NOMO-1 treated with dmso at 0.1 percent for 144 hours (cell line): ENCODE measurements at regions not wholly inside any gene's neighbourhood (a gene's known extent, or its start where the extent isn't known, plus 50 kb on each side); places are given as distances from the start of the nearest gene placed in this dataset.

ENCODE experiments used
- DNase-seq: peaks from one replicate; lab custom pipeline; 2025; ENCODE audit not compliant: unreplicated experiment; lab: John Stamatoyannopoulos, UW

DNA sequence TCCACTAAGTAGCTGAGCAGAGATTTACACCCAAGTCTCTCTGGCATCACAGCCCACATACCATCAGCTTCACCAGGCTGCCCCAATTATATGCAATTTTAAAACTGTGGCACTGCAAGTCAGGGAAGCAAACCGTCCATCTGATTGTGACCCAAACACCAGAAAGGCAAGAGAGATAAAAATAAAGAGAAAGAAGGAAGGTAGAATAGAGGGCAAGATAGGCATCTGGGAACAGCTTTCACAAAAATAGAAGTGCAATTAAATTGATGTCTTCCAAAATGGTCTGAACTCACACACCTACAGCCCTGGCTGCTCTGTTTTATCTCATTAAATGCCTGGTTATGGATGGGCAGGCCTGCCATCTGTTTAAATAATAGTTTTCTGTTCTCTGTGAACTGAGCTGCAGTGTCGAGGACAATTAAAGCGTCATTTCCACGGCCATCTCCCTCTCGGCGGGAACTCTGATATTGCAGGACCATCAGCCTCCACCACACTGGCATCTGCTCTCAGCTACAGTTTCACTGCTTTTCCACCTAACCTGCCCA lies 509.1 kb downstream of the INHBA start:
- DNase-seq, result no peak

DNA sequence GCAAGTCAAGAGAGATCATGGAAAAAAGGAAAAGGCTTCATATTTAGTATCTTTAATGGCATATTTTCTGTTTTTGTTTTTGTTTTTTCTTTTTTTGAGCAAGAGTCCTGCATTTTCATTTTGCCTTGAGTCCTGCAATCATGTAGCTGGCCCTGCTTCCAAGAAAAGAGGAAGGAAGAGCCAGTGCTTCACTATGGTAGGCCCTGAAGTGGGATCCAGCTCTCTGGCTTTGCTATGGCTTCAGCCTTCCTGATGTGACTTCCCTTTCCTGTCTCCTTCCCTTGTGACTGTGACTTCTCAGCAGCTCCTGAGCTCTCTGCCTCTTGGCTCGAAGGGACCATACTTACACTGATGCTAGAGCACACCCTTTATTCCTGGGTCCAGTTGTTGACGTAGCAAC lies 512.3 kb downstream of the INHBA start:
- DNase-seq, result no peak

DNA sequence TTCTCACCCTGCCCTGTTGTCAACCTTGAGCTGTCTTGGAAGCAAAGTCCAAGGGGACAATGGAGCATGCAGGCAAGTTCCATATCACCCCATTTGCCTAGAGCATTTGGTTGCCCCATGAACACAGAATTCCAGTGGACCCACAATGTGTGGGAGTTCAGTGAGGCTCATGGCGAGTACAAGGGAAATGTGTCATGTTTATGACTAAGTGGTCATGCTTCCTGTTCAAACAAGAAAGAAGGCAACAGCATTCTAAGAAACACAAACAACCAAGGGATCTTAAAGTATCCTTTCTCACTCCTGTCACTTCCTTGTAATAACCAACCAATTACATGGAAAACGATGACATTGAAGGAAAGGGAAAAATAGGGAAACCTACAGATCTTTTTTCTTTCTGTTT lies 513.0 kb downstream of the INHBA start:
- DNase-seq, result no peak

DNA sequence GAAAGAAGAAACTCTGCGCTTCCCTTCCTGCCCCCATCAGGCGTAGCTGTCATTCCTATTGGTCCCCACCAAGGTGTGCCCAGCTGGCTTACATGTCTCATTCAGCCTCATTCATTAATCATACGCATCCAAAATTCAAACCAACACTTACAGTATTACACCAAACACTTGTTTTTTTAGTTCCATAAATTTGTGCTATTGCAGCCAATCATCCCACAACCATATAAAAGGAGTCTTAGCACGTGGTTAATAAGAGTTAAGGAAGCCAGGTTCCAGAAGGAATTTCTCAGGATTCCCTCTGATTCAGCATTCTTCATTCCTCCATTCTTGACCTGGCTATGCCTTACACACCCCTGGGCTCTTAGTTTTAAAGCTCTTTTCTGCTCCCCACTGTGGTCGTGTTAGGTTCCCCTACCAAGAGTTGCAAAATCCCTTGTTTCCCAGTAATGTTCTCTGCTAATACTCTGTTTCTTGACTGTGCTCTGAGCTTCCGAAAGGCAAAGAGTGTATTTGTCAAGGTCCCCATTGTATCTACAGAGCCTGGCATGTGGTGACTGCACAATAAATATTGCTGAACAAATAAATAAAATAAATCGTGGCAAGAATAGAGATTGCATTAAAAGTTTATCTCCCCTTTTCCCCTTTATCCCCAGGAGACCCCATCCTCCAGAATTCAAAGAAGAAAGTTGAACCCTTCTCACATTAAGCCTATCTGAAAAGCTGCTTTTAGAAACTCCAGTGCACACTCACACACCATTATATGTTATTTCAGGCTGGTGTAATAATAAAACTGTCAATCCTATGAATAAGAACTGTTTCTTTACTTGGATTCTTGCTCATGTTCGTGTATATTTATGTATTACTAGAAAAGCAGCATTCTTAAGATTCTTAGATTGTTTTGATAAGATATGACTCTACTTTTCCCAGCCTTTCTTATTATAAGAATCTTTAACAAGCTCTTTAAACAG lies 514.4 kb downstream of the INHBA start:
- no peak for DNase-seq

DNA sequence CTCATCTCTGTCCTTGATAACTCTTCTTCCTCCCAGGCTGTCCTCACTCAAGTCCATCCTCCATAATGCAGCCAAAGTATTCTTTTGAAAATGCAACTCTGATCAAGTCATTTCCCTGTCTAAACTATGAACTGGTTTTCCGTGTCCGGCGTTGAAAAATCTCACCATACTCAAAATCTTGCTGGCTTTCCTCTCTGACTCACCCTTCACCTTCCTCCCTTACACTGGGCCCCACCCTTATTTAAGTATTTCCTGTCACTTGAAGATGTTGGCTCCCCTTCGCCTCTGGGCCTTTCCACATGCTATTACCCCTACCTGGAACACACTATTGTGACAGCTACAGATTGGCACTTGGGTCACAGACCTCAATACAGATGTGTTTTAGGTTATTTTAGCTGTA lies 515.6 kb downstream of the INHBA start:
- no peak for DNase-seq

DNA sequence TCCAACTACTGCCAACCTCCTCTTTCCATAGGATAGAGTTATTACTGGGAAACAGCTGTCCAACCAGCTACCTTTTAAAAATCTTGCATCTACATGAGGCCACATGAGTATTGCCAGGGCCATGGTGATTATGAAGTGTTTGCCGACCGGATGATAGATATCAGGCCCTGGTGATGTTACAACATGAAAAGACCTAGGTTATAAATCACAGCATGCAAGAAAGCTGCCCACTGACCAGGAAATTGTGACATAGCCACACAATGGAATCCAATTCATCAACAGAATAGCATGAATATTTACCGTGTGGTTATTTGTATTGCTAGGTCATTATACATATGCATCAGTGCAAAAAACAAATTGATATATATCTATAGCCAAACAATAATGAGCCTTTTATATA lies 517.0 kb downstream of the INHBA start:
- no peak for DNase-seq

DNA sequence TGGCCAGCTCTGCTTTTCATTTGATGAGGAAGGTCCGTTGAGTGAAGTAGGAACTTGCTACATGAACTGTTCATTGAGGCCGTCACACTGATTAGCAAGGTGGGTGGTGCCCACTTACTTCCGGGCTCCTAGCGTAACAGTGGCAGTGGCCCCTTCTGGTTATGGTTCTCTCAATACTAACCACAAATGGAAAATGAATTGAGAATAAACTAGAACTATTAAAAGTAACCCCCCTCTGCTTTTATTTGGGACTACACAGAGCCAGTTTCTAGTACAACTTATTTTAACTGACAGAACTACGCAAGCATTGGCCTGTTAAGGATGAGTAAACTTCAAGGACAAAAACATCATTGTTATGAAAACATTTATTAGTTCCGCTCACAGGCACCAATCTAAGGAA lies 519.1 kb downstream of the INHBA start:
- DNase-seq, result no peak

DNA sequence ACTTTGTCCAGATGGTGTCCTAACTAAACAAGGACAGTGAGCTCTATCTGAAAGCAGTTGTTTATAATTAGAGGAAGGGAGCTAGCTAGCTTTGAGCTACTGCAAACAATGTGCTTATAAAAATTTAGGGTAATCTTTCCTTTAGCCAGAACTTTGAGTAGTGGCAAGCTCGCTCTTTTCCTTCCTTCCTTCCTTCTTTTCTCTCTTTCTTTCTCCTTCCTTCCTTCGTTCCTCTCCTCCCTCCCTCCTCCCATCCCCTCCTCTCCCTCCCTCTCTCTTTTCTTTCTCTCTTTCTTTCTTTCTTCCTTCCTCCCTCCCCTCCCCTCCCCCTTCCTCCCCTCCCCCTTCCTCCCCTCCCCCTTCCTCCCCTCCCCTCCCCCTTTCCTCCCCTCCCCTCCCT lies 520.1 kb downstream of the INHBA start:
- no peak for DNase-seq

DNA sequence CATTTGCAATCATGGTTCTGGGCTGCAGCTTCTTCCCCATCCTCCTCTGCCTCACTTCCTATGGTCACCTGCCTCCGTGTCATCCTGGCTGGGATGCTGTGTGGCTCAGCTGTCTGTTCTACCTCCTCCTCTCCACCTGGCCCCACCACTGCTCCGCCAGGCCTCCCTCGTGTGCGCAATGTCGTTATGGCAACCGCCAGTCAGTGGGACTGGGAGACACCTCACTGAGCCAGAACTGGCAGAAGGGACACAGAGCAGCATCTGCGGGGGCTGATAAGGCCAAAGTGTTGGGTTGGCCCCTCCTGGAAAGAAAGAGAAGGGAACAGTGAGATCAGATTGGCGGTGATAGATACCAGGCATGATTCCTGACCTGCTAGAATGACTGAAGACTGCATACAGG lies 527.5 kb downstream of the INHBA start:
- no peak for DNase-seq

DNA sequence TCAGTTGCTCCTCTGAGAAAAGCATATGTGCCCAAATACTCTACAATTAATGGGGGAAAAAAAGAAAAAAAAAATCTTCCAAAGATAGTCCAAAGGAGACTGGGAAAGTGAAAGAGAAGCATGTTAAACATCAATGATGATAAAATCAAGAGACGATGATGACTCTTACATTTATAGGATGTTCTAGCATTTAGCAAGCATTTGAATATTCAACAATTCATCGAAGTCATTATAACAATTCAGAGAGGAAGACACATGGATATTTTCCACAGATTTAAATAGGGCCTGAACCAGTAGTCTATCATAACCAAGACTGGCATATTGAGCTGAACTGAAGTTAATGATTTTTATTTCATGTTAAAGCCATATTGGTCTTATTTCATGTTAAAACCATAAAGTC lies 528.4 kb downstream of the INHBA start:
- DNase-seq, result no peak

DNA sequence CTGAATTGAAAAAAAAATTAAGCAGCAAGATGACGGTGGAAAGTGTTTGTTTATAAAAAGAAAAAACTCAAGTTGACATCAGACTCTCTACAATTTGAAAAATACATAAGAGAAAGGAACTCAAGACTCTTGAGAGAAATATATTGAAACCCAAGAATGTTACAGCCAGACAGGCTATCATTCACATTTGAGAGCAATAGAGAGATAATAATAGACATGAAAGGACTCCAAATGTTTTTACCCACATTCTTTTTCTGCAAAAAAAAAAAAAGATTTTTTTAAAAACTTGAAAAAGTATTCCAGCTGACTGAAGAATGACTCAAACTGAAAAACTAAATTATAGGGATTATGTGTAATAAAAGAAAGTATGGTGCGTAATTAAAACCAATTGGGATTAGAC lies 532.4 kb downstream of the INHBA start:
- DNase-seq, result no peak

DNA sequence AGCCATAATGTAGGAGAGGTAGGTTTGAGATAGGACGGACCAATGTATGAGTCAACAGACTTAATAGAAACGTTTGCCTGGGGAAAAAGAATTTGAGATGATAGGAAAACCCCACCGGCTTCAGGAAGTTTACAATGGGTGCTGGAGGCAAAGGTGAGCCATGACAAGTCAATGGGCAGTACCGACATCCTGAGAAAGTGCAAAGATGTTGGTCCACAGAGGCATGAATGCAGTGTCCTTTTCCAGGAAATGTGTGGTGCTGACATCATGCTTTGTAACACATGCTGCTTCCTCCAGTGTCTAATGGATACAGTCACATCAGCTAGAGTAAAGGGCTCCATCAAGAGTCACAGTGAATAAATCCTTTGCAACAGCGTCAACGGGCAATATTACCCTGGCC lies 533.6 kb downstream of the INHBA start:
- no peak for DNase-seq

DNA sequence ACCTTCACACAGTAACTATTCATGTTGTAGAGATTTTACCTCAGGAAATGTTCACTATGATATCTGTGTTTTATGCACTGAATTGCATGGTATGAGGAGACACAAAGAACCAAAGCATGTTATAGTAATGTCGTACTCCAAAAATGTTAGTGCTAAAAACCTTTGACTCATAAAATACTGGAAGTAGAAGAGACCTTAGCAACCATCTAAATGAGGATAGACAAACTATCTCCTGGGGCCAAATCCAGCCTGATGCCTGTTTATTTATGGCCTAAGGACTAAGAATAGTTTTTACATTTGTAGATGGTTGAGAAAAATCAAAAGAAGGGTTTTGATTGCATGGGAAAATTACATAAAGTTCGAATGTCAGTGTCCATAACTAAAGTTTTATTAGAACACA lies 535.1 kb downstream of the INHBA start:
- no peak for DNase-seq

DNA sequence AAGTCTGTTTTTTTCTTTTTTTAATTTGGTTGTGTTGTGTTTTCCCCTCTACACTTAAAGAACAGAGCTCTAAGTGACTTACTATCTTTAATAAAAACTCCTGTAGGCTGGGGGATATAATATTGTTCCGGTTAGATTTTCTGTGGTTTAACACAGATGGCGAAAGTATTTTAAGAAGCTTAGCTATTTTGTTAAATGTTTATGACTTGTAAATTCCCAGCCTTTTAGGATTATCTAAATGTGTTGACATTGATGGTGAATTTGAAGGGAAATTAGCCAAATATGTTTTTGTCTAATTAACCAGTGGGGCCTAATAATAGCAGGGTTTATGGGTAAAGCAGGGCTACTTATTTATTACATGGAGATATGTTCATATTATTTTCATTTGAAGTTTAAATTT lies 538.5 kb downstream of the INHBA start:
- DNase-seq, result no peak

DNA sequence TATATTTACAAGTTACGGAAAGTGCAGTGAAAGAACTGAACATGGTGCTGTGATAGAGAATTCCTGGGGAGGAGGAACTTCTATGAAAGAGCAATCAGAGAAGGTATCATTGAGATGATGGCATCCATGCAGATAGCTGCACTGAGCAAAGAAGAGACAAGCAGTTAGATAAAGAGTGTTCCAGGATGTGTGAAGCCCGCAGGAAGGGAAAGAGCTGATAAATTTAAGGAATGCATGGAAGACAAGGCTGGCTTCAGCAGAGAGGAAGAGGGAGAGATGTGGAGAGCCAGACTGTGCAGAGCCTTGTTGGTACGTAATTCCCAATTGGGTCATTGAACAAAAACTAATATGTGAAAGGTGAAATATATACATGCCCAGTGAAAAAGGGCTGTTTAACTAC lies 538.9 kb downstream of the INHBA start:
- no peak for DNase-seq

DNA sequence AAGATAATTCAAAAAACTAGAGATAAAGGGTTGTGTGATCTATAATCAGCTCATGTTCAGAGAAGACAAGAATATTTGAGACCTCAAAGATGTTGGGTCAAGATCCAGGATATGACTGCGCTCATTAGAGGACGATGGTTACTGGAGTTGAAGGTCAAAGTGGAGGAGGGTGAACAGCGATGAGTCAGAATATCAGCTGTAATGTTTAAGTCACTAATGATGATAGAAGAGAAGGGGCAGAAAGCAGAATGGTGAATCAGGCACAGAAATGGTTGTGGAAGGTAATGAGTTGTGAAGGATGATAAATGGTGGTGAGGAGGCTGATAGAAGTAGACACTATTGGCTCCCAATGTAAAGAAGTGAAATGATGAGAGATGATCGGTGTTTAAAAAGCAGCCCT lies 540.3 kb downstream of the INHBA start:
- no peak for DNase-seq

DNA sequence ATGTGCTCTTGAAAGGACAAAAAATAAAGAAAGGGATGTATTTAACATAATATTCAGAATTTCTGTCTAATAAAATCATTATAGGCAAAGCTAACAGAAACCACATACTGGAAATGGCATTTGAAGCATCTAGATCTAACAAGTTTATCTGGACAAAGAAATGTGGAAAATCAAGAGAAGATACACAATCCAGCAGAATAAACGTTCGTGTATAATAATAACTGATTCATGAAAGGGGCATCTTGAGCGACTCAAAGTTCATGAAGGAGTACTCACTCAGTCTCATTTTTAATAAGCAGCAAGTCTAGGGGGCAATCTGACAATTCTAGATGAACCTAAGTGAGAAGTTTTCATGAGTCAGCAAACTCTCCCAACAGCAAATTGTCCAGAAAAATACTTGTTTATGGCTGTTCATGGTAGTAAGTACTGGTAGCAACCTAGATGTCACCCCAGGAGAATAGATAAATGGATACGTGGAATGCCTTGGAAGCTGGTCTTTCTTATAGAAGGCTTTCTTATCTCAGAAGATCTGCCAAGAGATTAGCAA lies 541.8 kb downstream of the INHBA start:
- DNase-seq, result no peak

DNA sequence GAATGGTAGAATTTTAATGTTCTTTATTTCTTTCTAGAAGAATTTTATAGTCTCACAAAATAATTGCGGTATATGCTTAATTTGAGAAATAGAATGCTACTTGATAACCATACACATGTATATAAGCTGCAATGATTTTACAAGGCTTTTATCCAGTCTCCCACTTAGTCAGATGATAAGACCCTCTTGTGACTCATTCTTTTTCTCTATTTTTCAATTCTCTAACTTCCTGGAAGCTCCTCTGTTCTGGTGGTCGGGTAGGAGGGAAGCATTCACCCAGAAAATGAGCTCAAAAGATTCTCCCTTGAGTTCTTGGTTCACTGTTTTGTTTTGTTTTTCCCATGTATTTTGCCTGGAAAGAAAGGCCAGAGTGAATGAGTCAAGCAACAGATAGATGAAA lies 546.6 kb downstream of the INHBA start:
- DNase-seq, result no peak

DNA sequence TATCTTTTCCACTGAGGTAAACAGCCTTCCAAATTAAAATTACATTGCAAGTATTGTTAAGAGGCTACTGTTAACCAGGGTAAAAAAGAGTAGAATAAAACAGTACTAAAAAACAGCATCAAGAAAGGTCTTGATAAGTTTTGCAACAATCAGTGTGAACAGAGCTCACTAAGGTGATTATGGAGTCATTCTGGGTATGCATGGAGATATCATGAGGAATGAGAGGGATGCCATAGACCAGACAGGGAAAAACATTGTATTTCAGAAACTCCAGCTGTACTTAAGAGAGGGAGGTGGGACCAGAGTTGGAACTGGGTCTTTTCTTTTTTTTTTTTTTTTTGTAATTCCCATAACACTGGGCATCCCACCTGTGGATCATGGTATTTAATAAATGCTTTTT lies 549.6 kb downstream of the INHBA start:
- DNase-seq, result no peak

DNA sequence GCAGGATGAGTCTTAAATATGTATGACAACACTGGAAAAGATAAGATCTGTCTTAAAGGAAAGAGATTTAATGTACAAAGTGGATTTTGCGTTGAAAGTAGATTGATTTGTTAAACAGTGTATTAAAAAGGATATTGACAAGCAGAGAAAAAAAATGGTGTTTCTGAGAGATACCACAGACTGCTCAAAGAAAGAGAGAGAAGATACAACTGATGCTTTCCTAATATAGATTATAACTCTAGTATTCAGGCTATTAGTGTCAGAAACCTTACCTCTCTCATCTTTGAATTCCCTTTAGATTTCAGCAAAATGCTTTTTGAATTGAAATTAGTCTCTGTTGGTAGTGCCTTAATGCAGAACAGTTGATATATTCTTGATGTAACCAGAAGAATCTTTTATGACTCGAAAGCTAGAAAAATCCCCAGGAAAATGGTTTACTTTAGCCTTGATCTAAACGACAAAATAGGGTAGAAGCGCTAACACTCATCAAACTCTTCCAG lies 550.7 kb downstream of the INHBA start:
- no peak for DNase-seq

DNA sequence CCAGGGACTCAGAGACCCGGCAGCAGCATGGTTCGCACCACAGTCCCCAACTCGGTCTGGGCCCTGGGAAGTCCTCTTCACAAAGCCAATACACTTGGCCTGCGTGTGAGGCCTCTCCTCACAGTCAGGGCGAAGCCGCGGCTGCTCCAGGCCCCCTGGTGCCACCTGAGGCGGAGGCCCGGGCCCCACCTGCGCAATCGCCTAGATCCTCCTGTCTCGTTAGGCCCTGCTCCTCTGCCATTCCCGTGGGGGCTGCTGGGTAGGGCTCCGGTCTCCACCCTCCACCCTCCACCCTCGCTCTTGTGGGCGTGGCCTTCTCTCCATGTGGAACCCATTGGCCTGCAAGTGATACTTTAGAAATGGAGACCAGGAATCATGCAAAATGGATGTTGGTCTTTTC lies 553.3 kb downstream of the INHBA start:
- no peak for DNase-seq

DNA sequence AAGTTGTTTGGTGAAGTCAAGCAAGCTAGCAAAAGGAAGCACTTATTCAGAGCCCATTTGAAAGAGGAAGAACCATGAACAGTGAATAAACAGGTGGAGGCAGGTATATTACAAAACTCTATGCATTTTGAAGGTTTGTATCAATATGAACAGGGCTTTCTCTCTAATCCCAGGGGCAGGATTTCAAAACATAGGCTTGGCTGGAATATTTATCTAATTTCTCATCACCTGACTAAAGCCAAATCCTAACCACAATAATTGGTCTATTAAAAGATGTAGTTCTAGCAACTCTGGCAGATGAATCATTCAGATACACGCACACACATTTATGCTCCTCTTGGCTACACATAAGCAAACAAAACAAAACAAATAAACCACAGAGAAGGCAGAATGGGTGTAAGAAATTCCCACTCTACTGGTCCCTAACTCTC lies 554.4 kb downstream of the INHBA start:
- no peak for DNase-seq
